ENCODE measurements at regions not wholly inside any gene's neighbourhood (a gene's known extent, or its start where the extent isn't known, plus 50 kb on each side); places are given as distances from the start of the nearest gene placed in this dataset.

DNA sequence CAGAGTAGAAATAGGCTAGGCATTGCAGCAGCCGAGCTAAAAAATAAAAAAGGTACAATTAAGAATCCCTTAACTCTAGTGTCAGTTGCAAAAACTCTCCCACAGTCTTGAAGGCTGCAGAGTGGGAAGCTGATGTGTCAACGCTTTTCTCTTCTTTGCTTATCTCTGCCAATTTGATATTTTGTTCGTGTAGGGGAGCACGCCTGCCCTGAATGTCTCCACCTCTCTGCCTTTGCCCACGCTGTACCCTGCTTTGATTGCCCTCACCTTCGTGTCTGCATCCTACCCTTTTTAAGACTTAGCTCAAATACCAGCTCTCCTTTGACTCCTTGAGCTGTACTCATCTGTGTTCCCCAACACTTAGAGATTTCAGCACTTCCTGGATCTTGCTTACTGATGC is 155.4 kb upstream of the CADPS start:
- TF ChIP-seq, protein P1, sequence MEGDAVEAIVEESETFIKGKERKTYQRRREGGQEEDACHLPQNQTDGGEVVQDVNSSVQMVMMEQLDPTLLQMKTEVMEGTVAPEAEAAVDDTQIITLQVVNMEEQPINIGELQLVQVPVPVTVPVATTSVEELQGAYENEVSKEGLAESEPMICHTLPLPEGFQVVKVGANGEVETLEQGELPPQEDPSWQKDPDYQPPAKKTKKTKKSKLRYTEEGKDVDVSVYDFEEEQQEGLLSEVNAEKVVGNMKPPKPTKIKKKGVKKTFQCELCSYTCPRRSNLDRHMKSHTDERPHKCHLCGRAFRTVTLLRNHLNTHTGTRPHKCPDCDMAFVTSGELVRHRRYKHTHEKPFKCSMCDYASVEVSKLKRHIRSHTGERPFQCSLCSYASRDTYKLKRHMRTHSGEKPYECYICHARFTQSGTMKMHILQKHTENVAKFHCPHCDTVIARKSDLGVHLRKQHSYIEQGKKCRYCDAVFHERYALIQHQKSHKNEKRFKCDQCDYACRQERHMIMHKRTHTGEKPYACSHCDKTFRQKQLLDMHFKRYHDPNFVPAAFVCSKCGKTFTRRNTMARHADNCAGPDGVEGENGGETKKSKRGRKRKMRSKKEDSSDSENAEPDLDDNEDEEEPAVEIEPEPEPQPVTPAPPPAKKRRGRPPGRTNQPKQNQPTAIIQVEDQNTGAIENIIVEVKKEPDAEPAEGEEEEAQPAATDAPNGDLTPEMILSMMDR (IDR thresholded peaks at IDR 0.05; ENCODE audit: low read depth, low read length): no peak
- no peak for TF ChIP-seq EZH2phosphoT487 (IDR thresholded peaks at IDR 0.05; ENCODE audit: low read depth)
- no peaks in the 10 kb centered on the region for H3K36me3 ChIP-seq (replicated peaks; ENCODE audit: low read depth, low read length)

GRCh38 chr3:63032881-63033280 is 157.7 kb upstream of the CADPS start:
- H3K9me3 ChIP-seq (ENCODE audit: insufficient read depth, low read length): 0 out of 2 replicates have a peak, but pooled peaks cover 3% of the 10 kb centered on the region
- H3K79me2 ChIP-seq (ENCODE audit: low read length): no peaks in the 10 kb centered on the region
- no peak overlapping the region for H3K9ac ChIP-seq (ENCODE audit: low read length)
- H3K27ac ChIP-seq (ENCODE audit: low read length): no peak overlapping the region
- TF ChIP-seq, protein P1 (IDR thresholded peaks at IDR 0.05; ENCODE audit: low read depth, low read length): no peak
- no peak for TF ChIP-seq EZH2phosphoT487 (IDR thresholded peaks at IDR 0.05; ENCODE audit: low read depth)
- H4K20me1 ChIP-seq (ENCODE audit: insufficient read depth, low read length): no peaks in the 10 kb centered on the region
- H3K27me3 ChIP-seq (ENCODE audit: low read depth, low read length): no peaks in the 10 kb centered on the region
- no peaks in the 10 kb centered on the region for H3K36me3 ChIP-seq (replicated peaks; ENCODE audit: low read depth, low read length)
- H3K4me3 ChIP-seq (ENCODE audit: low read length): no peak overlapping the region
- no peak overlapping the region for H2AFZ ChIP-seq (ENCODE audit: low read depth, low read length)
- H3K4me1 ChIP-seq (ENCODE audit: low read length): no peaks in the 10 kb centered on the region
- no peak overlapping the region for H3K4me2 ChIP-seq (ENCODE audit: low read length)

More for the DNA sequence above, 155.4 kb upstream of the CADPS start:
- Histone ChIP-seq H3K4me1 (ENCODE audit: low read length) (no peaks in the 10 kb centered on the region), H3K9ac (ENCODE audit: low read length) (no peak overlapping the region), H3K79me2 (ENCODE audit: low read length) (no peaks in the 10 kb centered on the region), H3K27me3 (ENCODE audit: low read depth, low read length) (no peaks in the 10 kb centered on the region), H2AFZ (ENCODE audit: low read depth, low read length) (no peak overlapping the region), H3K4me3 (ENCODE audit: low read length) (no peak overlapping the region), H3K4me2 (ENCODE audit: low read length) (no peak overlapping the region), H4K20me1 (ENCODE audit: insufficient read depth, low read length) (no peaks in the 10 kb centered on the region), H3K27ac (ENCODE audit: low read length) (no peak overlapping the region), H3K9me3 (ENCODE audit: insufficient read depth, low read length) (0 out of 2 replicates have a peak, but pooled peaks cover 3% of the 10 kb centered on the region)

DNA sequence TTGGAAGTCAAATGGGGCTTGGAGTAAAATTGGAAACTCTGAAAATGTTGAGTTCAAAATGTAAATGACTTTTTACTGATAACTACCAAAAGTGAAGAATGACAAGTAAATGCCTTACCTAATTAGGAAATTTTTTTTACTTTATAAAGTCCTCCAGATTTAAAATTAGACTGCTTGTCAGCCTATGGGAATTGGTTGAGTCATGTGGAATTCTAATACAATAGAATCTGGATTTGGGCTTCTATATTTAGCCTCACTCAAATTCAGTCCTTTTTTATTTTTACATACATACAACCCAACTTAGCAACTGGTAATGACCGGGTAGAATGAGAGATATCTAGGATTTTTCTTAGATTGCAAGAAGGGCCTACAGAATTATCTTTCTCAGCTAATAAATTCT is 158.9 kb upstream of the CADPS start:
- H3K79me2 ChIP-seq (ENCODE audit: low read length): no peaks in the 10 kb centered on the region
- H3K4me3 ChIP-seq (ENCODE audit: low read length): no peak overlapping the region
- TF ChIP-seq, protein P1 (IDR thresholded peaks at IDR 0.05; ENCODE audit: low read depth, low read length): no peak
- no peak for TF ChIP-seq EZH2phosphoT487 (IDR thresholded peaks at IDR 0.05; ENCODE audit: low read depth)
- H3K4me2 ChIP-seq (ENCODE audit: low read length): no peak overlapping the region
- H3K9me3 ChIP-seq (ENCODE audit: insufficient read depth, low read length): 0 out of 2 replicates have a peak, but pooled peaks cover 3% of the 10 kb centered on the region
- no peaks in the 10 kb centered on the region for H3K4me1 ChIP-seq (ENCODE audit: low read length)
- H2AFZ ChIP-seq (ENCODE audit: low read depth, low read length): no peak overlapping the region
- H4K20me1 ChIP-seq (ENCODE audit: insufficient read depth, low read length): no peaks in the 10 kb centered on the region
- no peak overlapping the region for H3K9ac ChIP-seq (ENCODE audit: low read length)
- H3K36me3 ChIP-seq (replicated peaks; ENCODE audit: low read depth, low read length): no peaks in the 10 kb centered on the region
- H3K27ac ChIP-seq (ENCODE audit: low read length): no peak overlapping the region
- H3K27me3 ChIP-seq (ENCODE audit: low read depth, low read length): no peaks in the 10 kb centered on the region

DNA sequence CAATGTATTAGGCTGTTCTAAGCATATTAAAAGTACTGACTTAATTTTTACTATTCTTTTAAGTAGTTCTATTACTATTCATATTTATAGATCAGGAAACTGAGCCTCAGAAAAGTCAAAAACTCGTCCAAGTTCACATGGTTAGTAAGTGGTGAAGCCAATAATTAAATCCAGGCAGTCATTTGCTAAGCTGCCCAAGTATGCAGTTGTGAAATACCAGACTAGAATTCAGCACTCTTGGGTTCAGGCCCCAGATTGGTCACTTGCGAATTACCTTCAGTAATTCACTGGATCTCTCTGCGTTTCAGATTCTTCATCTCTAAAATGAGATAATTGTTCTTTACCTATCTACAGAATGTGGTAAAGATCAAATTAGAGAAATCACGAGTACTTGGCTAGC is 161.9 kb upstream of the CADPS start:
- Histone ChIP-seq H2AFZ (ENCODE audit: low read depth, low read length) (no peak overlapping the region), H3K4me2 (ENCODE audit: low read length) (no peak overlapping the region), H4K20me1 (ENCODE audit: insufficient read depth, low read length) (no peaks in the 10 kb centered on the region), H3K27ac (ENCODE audit: low read length) (no peak overlapping the region), H3K27me3 (ENCODE audit: low read depth, low read length) (no peaks in the 10 kb centered on the region), H3K9me3 (ENCODE audit: insufficient read depth, low read length) (0 out of 2 replicates have a peak, but pooled peaks cover 3% of the 10 kb centered on the region), H3K4me1 (ENCODE audit: low read length) (no peaks in the 10 kb centered on the region), H3K4me3 (ENCODE audit: low read length) (no peak overlapping the region), H3K79me2 (ENCODE audit: low read length) (no peaks in the 10 kb centered on the region), H3K36me3 (replicated peaks; ENCODE audit: low read depth, low read length) (no peaks in the 10 kb centered on the region), H3K9ac (ENCODE audit: low read length) (no peak overlapping the region)
- no peak for TF ChIP-seq EZH2phosphoT487 (IDR thresholded peaks at IDR 0.05; ENCODE audit: low read depth)
- TF ChIP-seq, protein P1 (IDR thresholded peaks at IDR 0.05; ENCODE audit: low read depth, low read length): no peak

Data from OCI-LY3 (cell line).